IMR-90 (cell line): ENCODE measurements at regions not wholly inside any gene's neighbourhood (a gene's known extent, or its start where the extent isn't known, plus 50 kb on each side); places are given as distances from the start of the nearest gene placed in this dataset.

Source experiments
- ATAC-seq: fragments of 200-7000 bp; cut with Tn5 transposase; 2 replicates; pipeline ENCODE4 v1.9.1; 2020; ENCODE audit warnings: low read depth, mild to moderate bottlenecking, moderate library complexity
- BruUV-seq: library from RNA; stranded (reverse); fragments of 400-500 nt; replicated peaks from 2 replicates; lab custom pipeline; 2021; lab: Mats Ljungman, UMichigan
- CTCF ChIA-PET: fragments of 300-600 bp; formaldehyde crosslinking; extraction: SDS; loops from one replicate; lab custom pipeline; 2021; ENCODE audit warnings: antibody characterized with exemption; lab: Yijun Ruan, JAX
- POLR2A ChIA-PET: fragments of 300-600 bp; sonication (Branson Sonifier 250); formaldehyde crosslinking; loops from one replicate; lab custom pipeline; 2022; ENCODE audit warnings: antibody characterized with exemption; ENCODE audit not compliant: unreplicated experiment; lab: Charles Lee
- DNase-seq: peaks from one replicate; pipeline ENCODE4 v3.0.0; 2013
- H2AFZ ChIP-seq: replicated peaks from 2 replicates; pipeline ENCODE3; 2013; ENCODE audit warnings: low read length, mild to moderate bottlenecking; ENCODE audit not compliant: poor library complexity
- H2AK5ac ChIP-seq: 2 replicates; pipeline ENCODE4 v1.6.1; 2013; ENCODE audit warnings: low read depth, low read length, inconsistent platforms
- H2AK9ac ChIP-seq: replicated peaks from 2 replicates; pipeline ENCODE3; 2013; ENCODE audit warnings: mild to moderate bottlenecking, low read depth, low read length, moderate library complexity; ENCODE audit not compliant: poor library complexity
- H2BK120ac ChIP-seq: 2 replicates; pipeline ENCODE4 v1.6.1; 2013; ENCODE audit warnings: low read depth, low read length, inconsistent platforms
- H2BK15ac ChIP-seq: 3 replicates; pipeline ENCODE4 v1.6.1; 2013; ENCODE audit warnings: low read depth, low read length, inconsistent platforms
- H2BK20ac ChIP-seq: 2 replicates; pipeline ENCODE4 v1.6.1; 2013; ENCODE audit warnings: low read depth, mild to moderate bottlenecking, inconsistent platforms, low read length, moderate library complexity
- H2BK5ac ChIP-seq: 2 replicates; pipeline ENCODE4 v1.6.1; 2013; ENCODE audit warnings: mild to moderate bottlenecking, low read depth, low read length, inconsistent platforms; ENCODE audit not compliant: poor library complexity, severe bottlenecking
- H3K14ac ChIP-seq: replicated peaks from 2 replicates; pipeline ENCODE4 v1.6.1; 2013; ENCODE audit warnings: low read depth, low read length, inconsistent platforms
- H3K18ac ChIP-seq: 2 replicates; pipeline ENCODE4 v1.6.1; 2013; ENCODE audit warnings: low read depth, low read length, control low read depth
- H3K23ac ChIP-seq: 2 replicates; pipeline ENCODE4 v1.6.1; 2013; ENCODE audit warnings: low read depth, low read length, inconsistent platforms
- H3K27ac ChIP-seq: 2 replicates; pipeline ENCODE4 v1.5.1; 2013; ENCODE audit warnings: mild to moderate bottlenecking, control low read depth, low read length; ENCODE audit not compliant: insufficient read depth
- H3K27me3 ChIP-seq: 2 replicates; pipeline ENCODE4 v1.6.1; 2013; ENCODE audit warnings: low read length; ENCODE audit not compliant: control insufficient read depth, insufficient read depth
- H3K36me3 ChIP-seq: 2 replicates; pipeline ENCODE4 v1.6.1; 2013; ENCODE audit warnings: low read length, mixed read lengths; ENCODE audit not compliant: control insufficient read depth, insufficient read depth
- H3K4ac ChIP-seq: 2 replicates; pipeline ENCODE4 v1.6.1; 2013; ENCODE audit warnings: low read depth, low read length, inconsistent platforms
- H3K4me1 ChIP-seq: 2 replicates; pipeline ENCODE4 v1.6.1; 2013; ENCODE audit warnings: low read length, mixed read lengths; ENCODE audit not compliant: control insufficient read depth, insufficient read depth
- H3K4me2 ChIP-seq: 2 replicates; pipeline ENCODE4 v1.6.1; 2013; ENCODE audit warnings: low read depth, mild to moderate bottlenecking, control low read depth, low read length, moderate library complexity
- H3K4me3 ChIP-seq: 2 replicates; pipeline ENCODE4 v1.5.1; 2013; ENCODE audit warnings: low read depth, mild to moderate bottlenecking, control low read depth, low read length, moderate library complexity; ENCODE audit not compliant: insufficient read depth
- H3K56ac ChIP-seq: 2 replicates; pipeline ENCODE4 v1.6.1; 2013; ENCODE audit warnings: low read length, inconsistent platforms; ENCODE audit not compliant: insufficient read depth; ENCODE audit errors: extremely low read depth
- H3K79me1 ChIP-seq, 2 experiments: 2 replicates each; pipeline ENCODE4 v1.6.1; 2013; ENCODE audit warnings: low read length in 2 of 2, inconsistent platforms in 1 of 2, low read depth in 1 of 2
- H3K9ac ChIP-seq: 2 replicates; pipeline ENCODE4 v1.6.1; 2013; ENCODE audit warnings: low read depth, low read length, control low read depth
- H3K9me1 ChIP-seq: 2 replicates; pipeline ENCODE4 v1.6.1; 2013; ENCODE audit warnings: low read length, inconsistent platforms; ENCODE audit not compliant: insufficient read depth
- H3K9me3 ChIP-seq: 2 replicates; pipeline ENCODE4 v1.6.1; 2013; ENCODE audit warnings: low read length; ENCODE audit not compliant: control insufficient read depth, insufficient read depth
- H4K20me1 ChIP-seq: 2 replicates; pipeline ENCODE4 v1.6.1; 2013; ENCODE audit warnings: low read length, inconsistent platforms; ENCODE audit not compliant: insufficient read depth
- H4K5ac ChIP-seq: 2 replicates; pipeline ENCODE4 v1.6.1; 2013; ENCODE audit warnings: mild to moderate bottlenecking, low read depth, low read length, control low read depth
- H4K8ac ChIP-seq, 2 experiments: 2 replicates each; pipeline ENCODE4 v1.6.1; 2013; ENCODE audit warnings: low read depth in 2 of 2, low read length in 2 of 2, control low read depth in 1 of 2, inconsistent platforms in 1 of 2
- H4K91ac ChIP-seq: 2 replicates; pipeline ENCODE4 v1.6.1; 2013; ENCODE audit warnings: low read depth, low read length, inconsistent platforms; ENCODE audit not compliant: insufficient read depth
- CTCF ChIP-seq: conservative IDR thresholded peaks from 2 replicates; pipeline ENCODE4 v1.5.1; 2012; ENCODE audit warnings: mild to moderate bottlenecking, low read depth, low read length, improper control_type of control experiment
- RAD21 ChIP-seq: IDR thresholded peaks from 2 replicates; pipeline ENCODE4 v1.6.1; 2012; ENCODE audit warnings: low read length, improper control_type of control experiment
- SMC3 ChIP-seq: fragments of 150-350 bp; IDR thresholded peaks from 2 replicates; pipeline ENCODE4 v1.6.1; 2016; ENCODE audit warnings: low read depth, mild to moderate bottlenecking, antibody characterized with exemption, low read length, moderate library complexity
- USF2 ChIP-seq: fragments of 150-350 bp; IDR thresholded peaks from 2 replicates; pipeline ENCODE4 v1.6.1; 2017; ENCODE audit warnings: mild to moderate bottlenecking, antibody characterized with exemption, low read length, low read depth
- whole genome bisulfite sequencing, 2 experiments: methylation state at CpG; one replicate each; pipeline versions ENCODE4 v1.1.5 to v1.1.7; 2013; ENCODE audit warnings: missing lambda C conversion rate in 2 of 2; ENCODE audit not compliant: insufficient read length in 1 of 2; ENCODE audit errors: extremely low coverage in 2 of 2; 5-methylcytosine and 5-hydroxymethylcytosine counted together
- dilution Hi-C: fragments of 300-500 bp; cut with HindIII; formaldehyde crosslinking; loops from one replicate; pipeline ENCODE4 v1.14.3; 2018; ENCODE audit warnings: low sequenced_read_pairs; ENCODE audit not compliant: unreplicated experiment
- in situ Hi-C: fragments of 300-500 bp; cut with MboI; formaldehyde crosslinking; loops from 3 replicates; pipeline ENCODE4 v1.14.3; 2019; ENCODE audit warnings: low sequenced_read_pairs, inconsistent platforms, mixed read lengths
- intact Hi-C: fragments of 100-400 bp; cut with micrococcal nuclease; formaldehyde crosslinking; loops from 2 replicates; pipeline ENCODE4 v1.10.0; 2022

GRCh38 chr11:29343465-29344333 lies 673.1 kb downstream of the KCNA4 start:
- dilution Hi-C loops: no loop called here

More at GRCh38 chr11:29343465-29344333, 673.1 kb downstream of the KCNA4 start:
- no peaks in the 10 kb centered on the region for H3K27me3 ChIP-seq
- H3K4me3 ChIP-seq: no peak overlapping the region
- H4K8ac ChIP-seq: no peak overlapping the region
- intact Hi-C loops: no loop called here
- H3K9me1 ChIP-seq: 0 out of 2 replicates have a peak, but pooled peaks cover 4% of the 10 kb centered on the region
- H2AK9ac ChIP-seq: peak overlapping the region; percentile 74
- TF ChIP-seq USF2: no peak
- TF ChIP-seq RAD21: peak; percentile 50
- peak; percentile 40; the same call in 1 of the 2 replicates for TF ChIP-seq SMC3
- TF ChIP-seq CTCF: peak; percentile 67
- no peaks in the 10 kb centered on the region for H4K20me1 ChIP-seq
- no peaks in the 10 kb centered on the region for H3K4me1 ChIP-seq
- peak; percentile 87 for ATAC-seq
- no peak overlapping the region for H3K56ac ChIP-seq
- in situ Hi-C loops: loop anchor here (25.0 kb wide), 2 partner anchors 781 to 1831 kb away; partner anchors contain the start of gene LIN7C
- no CpG with 5 or more reads among the region's 8 CpGs for WGBS, 2 experiments
- H3K79me1 ChIP-seq: no peaks in the 10 kb centered on the region
- H3K36me3 ChIP-seq: no peaks in the 10 kb centered on the region
- H4K5ac ChIP-seq: no peak overlapping the region
- H2AK5ac ChIP-seq: no peak overlapping the region
- H3K9me3 ChIP-seq: no peaks in the 10 kb centered on the region
- ChIA-PET POLR2A (no interaction called here), CTCF (interaction anchor here (0.5 to 1.1 kb wide), 8 partner anchors 8 to 1312 kb away, joined by 3 to 7 read pairs (median 4); no protein-coding TSS in a partner anchor)
- H3K27ac ChIP-seq: no peak overlapping the region
- H3K14ac ChIP-seq: no peak overlapping the region
- no peak overlapping the region for H2BK5ac ChIP-seq
- peak overlapping the region; percentile 70 for H2AFZ ChIP-seq
- DNase-seq: peak; percentile 34
- no peak overlapping the region for H4K91ac ChIP-seq
- no peak overlapping the region for H3K23ac ChIP-seq
- H2BK20ac ChIP-seq: no peak overlapping the region
- no peak overlapping the region for H3K9ac ChIP-seq
- no peak overlapping the region for H3K18ac ChIP-seq
- H2BK120ac ChIP-seq: no peak overlapping the region
- H2BK15ac ChIP-seq: no peak overlapping the region
- H3K4me2 ChIP-seq: no peak overlapping the region
- no peak overlapping the region for H3K4ac ChIP-seq
- no TSS peak for BruUV-seq
